Pancreas (tissue), 10 donors: ENCODE measurements at regions not wholly inside any gene's neighbourhood (a gene's known extent, or its start where the extent isn't known, plus 50 kb on each side); places are given as distances from the start of the nearest gene placed in this dataset.
"Not testable (repeated sequence)": the region's sequence is repeated elsewhere in the genome, so short reads cannot be mapped to it uniquely, and the experiment has no call there.

Source experiments
- ATAC-seq, 4 donors: fragments of 200-7000 bp; cut with Tn5 transposase; one replicate each; pipeline versions ENCODE4 v1.8.0 to v1.9.1; 2020; ENCODE audit warnings: mild to moderate bottlenecking in 4 of 4, moderate library complexity in 4 of 4
- DNase-seq, 6 donors: peaks; one replicate each; pipeline ENCODE4 v3.0.0-alpha.2; 2020
- FAIRE-seq: peaks from 2 replicates; lab custom pipeline; 2012; peaks lifted over from hg19 to GRCh38; lab: Jason Lieb, UNC
- H3K27ac ChIP-seq, 4 donors: fragments of 200-600 bp; sonication (generic); 1 replicate in 3 of 4; 2 replicates in 1 of 4; pipeline versions ENCODE4 v1.5.0 to v1.8.0; 2020
- H3K27me3 ChIP-seq, 4 donors: fragments of 200-600 bp; one replicate each; pipeline ENCODE4 v1.8.0; 2021
- H3K36me3 ChIP-seq, 3 donors: fragments of 200-600 bp; sonication (generic) in 1 of 3; one replicate each; pipeline versions ENCODE4 v1.5.0 to v1.8.0; 2020 to 2021
- H3K4me1 ChIP-seq, 3 donors: fragments of 200-600 bp; one replicate each; pipeline ENCODE4 v1.8.0; 2021
- H3K4me3 ChIP-seq, 4 donors: fragments of 200-600 bp; sonication (generic) in 2 of 4; one replicate each; pipeline versions ENCODE4 v1.5.0 to v1.8.0; 2020 to 2021
- H3K9me3 ChIP-seq, 4 donors: fragments of 200-600 bp; one replicate each; pipeline ENCODE4 v1.8.0; 2021
- CTCF ChIP-seq, 4 donors: fragments of 200-600 bp; sonication (generic) in 3 of 4; IDR thresholded peaks; one replicate each; pipeline versions ENCODE4 v1.5.0 to v1.8.0; 2021; ENCODE audit warnings: antibody characterized with exemption in 4 of 4
- WGBS, 2 donors: extraction: QIAGEN DNeasy Blood & Tissue Kit; methylation state at CpG; one replicate each; pipeline ENCODE4 v1.1.7; 2013; 5-methylcytosine and 5-hydroxymethylcytosine counted together
- intact Hi-C, 3 donors: fragments of 100-400 bp; cut with DNase I; formaldehyde crosslinking; loops; one replicate each; pipeline versions ENCODE4 v1.11.1 to v1.14.2; 2022
- donor health status: healthy with polysubstance abuse.
- donor health status: DM: no; HTN: no; CAD: no; lungs with moderate emphysema.
- donor health status: DM: no; HTN: no; CAD: no.
- donor health status: control.
- donor health status: control.
- donor health status: Bipolar disorder and iron deficiency.
- donor health status: DM: yes; HTN: yes; CAD: no.
- donor health status: DM: no; HTN: no; CAD: no.
- donor health status: DM: no; HTN: no; CAD: no.
- donor health status: DM: yes; HTN: yes; CAD: no.

- ATAC-seq (no peak), DNase-seq (no peak), FAIRE-seq (no peak)
- no peak for TF ChIP-seq CTCF (IDR thresholded peaks at IDR 0.05)
- no peaks in the 10 kb centered on the region for H3K9me3 ChIP-seq
- no peaks in the 10 kb centered on the region for H3K36me3 ChIP-seq
- H3K4me1 ChIP-seq = no peaks in the 10 kb centered on the region
- 44 to 47% methylated on average over 1 of the region's 1 CpG for WGBS, 2 donors
- H3K4me3 ChIP-seq = no peak overlapping the region
- intact Hi-C loops = no loop called here
- H3K27me3 ChIP-seq = peaks cover 0 to 8% (median 0%) of the 10 kb centered on the region in 4 donors
- no peak overlapping the region for H3K27ac ChIP-seq
Measured at GRCh38 chr5:155148694-155149093, 135.1 kb downstream of the KIF4B start.

GRCh38 chr5:155150012-155150411 is 136.5 kb downstream of the KIF4B start:
- TF ChIP-seq CTCF (IDR thresholded peaks at IDR 0.05) = no peak
- intact Hi-C loops = no loop called here
- no peaks in the 10 kb centered on the region for H3K4me1 ChIP-seq
- H3K36me3 ChIP-seq = no peaks in the 10 kb centered on the region
- no peak for ATAC-seq
- WGBS, 2 donors = 55 to 62% methylated on average over 4 of the region's 4 CpGs
- no peaks in the 10 kb centered on the region for H3K9me3 ChIP-seq
- no peak overlapping the region for H3K27ac ChIP-seq
- H3K27me3 ChIP-seq = peaks cover 0 to 8% (median 0%) of the 10 kb centered on the region in 4 donors
- no peak for DNase-seq
- no peak overlapping the region for H3K4me3 ChIP-seq
- FAIRE-seq = no peak

- Histone ChIP-seq H3K9me3 (no peaks in the 10 kb centered on the region), H3K27me3 (no peaks in the 10 kb centered on the region), H3K4me3 (no peak overlapping the region), H3K27ac (no peak overlapping the region), H3K36me3 (no peaks in the 10 kb centered on the region), H3K4me1 (no peaks in the 10 kb centered on the region)
- DNase-seq (no peak), ATAC-seq (no peak), FAIRE-seq (no peak)
- TF ChIP-seq CTCF (IDR thresholded peaks at IDR 0.05) = no peak
- intact Hi-C loops = no loop called here
Measured at GRCh38 chr5:155154973-155155372, 141.4 kb downstream of the KIF4B start.

- H3K4me3 ChIP-seq, H3K9me3 ChIP-seq, H3K4me1 ChIP-seq, DNase-seq, H3K27me3 ChIP-seq, H3K36me3 ChIP-seq, intact Hi-C loops, ATAC-seq, H3K27ac ChIP-seq, FAIRE-seq: not testable (repeated sequence)
- 48 to 58% methylated on average over 7 of the region's 7 CpGs for WGBS, 2 donors
Measured at GRCh38 chr5:155163084-155163483, 149.5 kb downstream of the KIF4B start.

GRCh38 chr5:155167736-155168135 is 154.2 kb downstream of the KIF4B start:
- TF ChIP-seq CTCF (IDR thresholded peaks at IDR 0.05) = no peak
- Histone ChIP-seq H3K27ac (no peak overlapping the region), H3K27me3 (no peaks in the 10 kb centered on the region), H3K9me3 (no peaks in the 10 kb centered on the region), H3K4me3 (no peak overlapping the region), H3K36me3 (no peaks in the 10 kb centered on the region), H3K4me1 (no peaks in the 10 kb centered on the region)
- no peak for ATAC-seq
- intact Hi-C loops = no loop called here
- FAIRE-seq = no peak
- DNase-seq = no peak
- WGBS, 2 donors = 61 to 70% methylated on average over 3 of the region's 3 CpGs

GRCh38 chr5:155181542-155181941 is 168.0 kb downstream of the KIF4B start:
- intact Hi-C loops = no loop called here
- ATAC-seq (no peak), FAIRE-seq (no peak), DNase-seq (no peak)
- Histone ChIP-seq H3K4me1 (no peaks in the 10 kb centered on the region), H3K4me3 (no peak overlapping the region), H3K27me3 (peaks cover 0 to 3% (median 0%) of the 10 kb centered on the region in 4 donors), H3K9me3 (no peaks in the 10 kb centered on the region), H3K27ac (no peak overlapping the region), H3K36me3 (no peaks in the 10 kb centered on the region)
- no peak for TF ChIP-seq CTCF (IDR thresholded peaks at IDR 0.05)
- WGBS, 2 donors = 24 to 40% methylated on average over 1 of the region's 1 CpG
